ENCODE measurements at regions not wholly inside any gene's neighbourhood (a gene's known extent, or its start where the extent isn't known, plus 50 kb on each side); places are given as distances from the start of the nearest gene placed in this dataset.

GRCh38 chrX:85517994-85518718 is 138.7 kb upstream of the POF1B start:
- WGBS: 23% methylated on average over 2 of the region's 2 CpGs
- intact Hi-C loops (cut with DNase I): no loop called here

GRCh38 chrX:85516131-85516530 is 136.7 kb upstream of the POF1B start:
- Histone ChIP-seq H3K4me3 (no peak overlapping the region), H3K27me3 (replicated peaks; ENCODE audit: insufficient read depth) (no peaks in the 10 kb centered on the region), H3K4me1 (replicated peaks) (no peaks in the 10 kb centered on the region), H3K9me3 (no peaks in the 10 kb centered on the region), H3K36me3 (no peaks in the 10 kb centered on the region), H3K27ac (no peak overlapping the region)
- 56% methylated on average over 3 of the region's 3 CpGs for WGBS
- TF ChIP-seq CTCF (IDR thresholded peaks at IDR 0.05): no peak
- TF ChIP-seq POLR2AphosphoS5 (IDR thresholded peaks at IDR 0.05): no peak
- TF ChIP-seq POLR2A (IDR thresholded peaks at IDR 0.05): no peak
- DNase-seq (ENCODE audit: low spot score): no peak
- intact Hi-C loops (cut with DNase I): no loop called here

More at GRCh38 chrX:85517994-85518718, 138.7 kb upstream of the POF1B start:
- Histone ChIP-seq H3K4me3 (no peak overlapping the region), H3K27ac (no peak overlapping the region), H3K9me3 (no peaks in the 10 kb centered on the region), H3K27me3 (replicated peaks; ENCODE audit: insufficient read depth) (no peaks in the 10 kb centered on the region), H3K36me3 (no peaks in the 10 kb centered on the region), H3K4me1 (replicated peaks) (no peaks in the 10 kb centered on the region)
- no peak for TF ChIP-seq POLR2AphosphoS5 (IDR thresholded peaks at IDR 0.05)
- no peak for TF ChIP-seq CTCF (IDR thresholded peaks at IDR 0.05)
- TF ChIP-seq POLR2A (IDR thresholded peaks at IDR 0.05): no peak
- no peak for DNase-seq (ENCODE audit: low spot score)

GRCh38 chrX:85506871-85507270 is 127.4 kb upstream of the POF1B start:
- H3K4me3 ChIP-seq: no peak overlapping the region
- no peaks in the 10 kb centered on the region for H3K9me3 ChIP-seq
- no peaks in the 10 kb centered on the region for H3K36me3 ChIP-seq
- TF ChIP-seq POLR2AphosphoS5 (IDR thresholded peaks at IDR 0.05): no peak
- TF ChIP-seq POLR2A (IDR thresholded peaks at IDR 0.05): no peak
- TF ChIP-seq CTCF (IDR thresholded peaks at IDR 0.05): no peak
- no peaks in the 10 kb centered on the region for H3K4me1 ChIP-seq (replicated peaks)
- H3K27me3 ChIP-seq (replicated peaks; ENCODE audit: insufficient read depth): no peaks in the 10 kb centered on the region
- intact Hi-C loops (cut with DNase I): no loop called here
- no peak overlapping the region for H3K27ac ChIP-seq
- DNase-seq (ENCODE audit: low spot score): no peak
- WGBS: 87% methylated on average over 2 of the region's 2 CpGs

GRCh38 chrX:85505801-85506200 is 126.3 kb upstream of the POF1B start:
- Histone ChIP-seq H3K36me3 (no peaks in the 10 kb centered on the region), H3K4me3 (no peak overlapping the region), H3K4me1 (replicated peaks) (no peaks in the 10 kb centered on the region), H3K27me3 (replicated peaks; ENCODE audit: insufficient read depth) (no peaks in the 10 kb centered on the region), H3K27ac (no peak overlapping the region), H3K9me3 (no peaks in the 10 kb centered on the region)
- no peak for TF ChIP-seq CTCF (IDR thresholded peaks at IDR 0.05)
- no peak for TF ChIP-seq POLR2AphosphoS5 (IDR thresholded peaks at IDR 0.05)
- no peak for TF ChIP-seq POLR2A (IDR thresholded peaks at IDR 0.05)
- intact Hi-C loops (cut with DNase I): no loop called here
- no peak for DNase-seq (ENCODE audit: low spot score)
- 88% methylated on average over 2 of the region's 2 CpGs for WGBS

- H3K36me3 ChIP-seq: no peaks in the 10 kb centered on the region
- no peaks in the 10 kb centered on the region for H3K9me3 ChIP-seq
- TF ChIP-seq POLR2AphosphoS5 (IDR thresholded peaks at IDR 0.05) (no peak), CTCF (IDR thresholded peaks at IDR 0.05) (no peak)
- 25% methylated on average over 1 of the region's 1 CpG for WGBS
- no peak overlapping the region for H3K4me3 ChIP-seq
- no peaks in the 10 kb centered on the region for H3K27me3 ChIP-seq (replicated peaks; ENCODE audit: insufficient read depth)
- no peaks in the 10 kb centered on the region for H3K4me1 ChIP-seq (replicated peaks)
- intact Hi-C loops (cut with DNase I): no loop called here
- no peak for DNase-seq (ENCODE audit: low spot score)
- no peak overlapping the region for H3K27ac ChIP-seq
Observed at GRCh38 chrX:85504381-85504780, 124.9 kb upstream of the POF1B start.

Data from prostate gland (tissue), 2 donors.